Uterus (tissue), 2 donors: ENCODE measurements at regions not wholly inside any gene's neighbourhood (a gene's known extent, or its start where the extent isn't known, plus 50 kb on each side); places are given as distances from the start of the nearest gene placed in this dataset.

ENCODE experiments used
- POLR2A ChIP-seq, 2 donors: fragments of 450-650 bp; IDR thresholded peaks; one replicate each; pipeline ENCODE4 v1.6.1; 2016; ENCODE audit warnings: antibody characterized with exemption in 2 of 2, mild to moderate bottlenecking in 1 of 2, moderate library complexity in 1 of 2
- TF ChIP-seq, protein P1 (sequence below), 4 experiments: fragments of 200-600 bp in 2 of 4; fragments of 450-650 bp in 2 of 4; sonication (generic) in 2 of 4; IDR thresholded peaks; one replicate each; pipeline ENCODE4 v1.5.1; 2016 to 2019; ENCODE audit warnings: antibody characterized with exemption in 4 of 4, mild to moderate bottlenecking in 2 of 4, moderate library complexity in 1 of 4

DNA sequence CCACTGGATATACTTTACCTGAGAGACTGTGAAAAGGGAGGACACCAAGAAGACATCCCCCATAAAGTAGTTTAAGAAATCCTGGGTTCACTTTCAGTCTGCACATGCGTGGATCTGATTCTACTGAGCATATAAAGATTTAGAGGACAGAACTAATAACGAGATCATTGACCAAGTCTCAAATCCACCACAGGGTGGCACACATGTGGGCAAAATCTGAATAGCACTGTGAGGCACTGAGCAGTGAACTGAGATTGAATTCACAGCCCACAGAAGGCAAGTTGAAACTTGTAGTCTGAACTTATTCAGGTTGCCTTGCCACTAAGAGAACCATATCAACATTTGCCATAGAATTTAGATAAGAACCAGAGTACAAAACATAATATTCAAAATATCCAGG lies 818.6 kb downstream of the GRID1 start:
- TF ChIP-seq, protein P1, sequence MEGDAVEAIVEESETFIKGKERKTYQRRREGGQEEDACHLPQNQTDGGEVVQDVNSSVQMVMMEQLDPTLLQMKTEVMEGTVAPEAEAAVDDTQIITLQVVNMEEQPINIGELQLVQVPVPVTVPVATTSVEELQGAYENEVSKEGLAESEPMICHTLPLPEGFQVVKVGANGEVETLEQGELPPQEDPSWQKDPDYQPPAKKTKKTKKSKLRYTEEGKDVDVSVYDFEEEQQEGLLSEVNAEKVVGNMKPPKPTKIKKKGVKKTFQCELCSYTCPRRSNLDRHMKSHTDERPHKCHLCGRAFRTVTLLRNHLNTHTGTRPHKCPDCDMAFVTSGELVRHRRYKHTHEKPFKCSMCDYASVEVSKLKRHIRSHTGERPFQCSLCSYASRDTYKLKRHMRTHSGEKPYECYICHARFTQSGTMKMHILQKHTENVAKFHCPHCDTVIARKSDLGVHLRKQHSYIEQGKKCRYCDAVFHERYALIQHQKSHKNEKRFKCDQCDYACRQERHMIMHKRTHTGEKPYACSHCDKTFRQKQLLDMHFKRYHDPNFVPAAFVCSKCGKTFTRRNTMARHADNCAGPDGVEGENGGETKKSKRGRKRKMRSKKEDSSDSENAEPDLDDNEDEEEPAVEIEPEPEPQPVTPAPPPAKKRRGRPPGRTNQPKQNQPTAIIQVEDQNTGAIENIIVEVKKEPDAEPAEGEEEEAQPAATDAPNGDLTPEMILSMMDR (IDR thresholded peaks at IDR 0.05) = peak in 2 of 4 experiments; percentile 11 to 14
- no peak for TF ChIP-seq POLR2A (IDR thresholded peaks at IDR 0.05)
